H1 (cell line): ENCODE measurements at regions not wholly inside any gene's neighbourhood (a gene's known extent, or its start where the extent isn't known, plus 50 kb on each side); places are given as distances from the start of the nearest gene placed in this dataset.

Experiments
- CTCF ChIA-PET: fragments of 300-600 bp; sonication (Branson Sonifier 250); formaldehyde crosslinking; loops from one replicate; lab custom pipeline; 2021; ENCODE audit not compliant: partially characterized antibody; lab: Charles Lee
- POLR2A ChIA-PET: fragments of 300-600 bp; sonication (Branson Sonifier 250); formaldehyde crosslinking; loops from one replicate; lab custom pipeline; 2021; ENCODE audit warnings: inconsistent platforms; ENCODE audit not compliant: partially characterized antibody; lab: Charles Lee
- DNase-seq, 2 experiments: peaks; one replicate each; pipeline versions ENCODE4 v3.0.0 to v3.0.0-alpha.2; 2010 to 2022; ENCODE audit warnings: low spot score in 2 of 2, low read depth in 1 of 2, mixed read lengths in 1 of 2
- FAIRE-seq: peaks from 2 replicates; lab custom pipeline; 2011; peaks lifted over from hg19 to GRCh38; lab: Jason Lieb, UNC
- H2AFZ ChIP-seq: 2 replicates; pipeline ENCODE4 v1.8.1; 2012; ENCODE audit warnings: low read length, inconsistent platforms
- H2AK5ac ChIP-seq: 2 replicates; pipeline ENCODE4 v1.6.1; 2013; ENCODE audit warnings: low read depth, low read length
- H2BK120ac ChIP-seq: replicated peaks from 2 replicates; pipeline ENCODE3; 2013; ENCODE audit warnings: low read depth, low read length, inconsistent platforms
- H2BK12ac ChIP-seq: 2 replicates; pipeline ENCODE4 v1.6.1; 2013; ENCODE audit warnings: low read depth, low read length
- H2BK15ac ChIP-seq: 2 replicates; pipeline ENCODE4 v1.6.1; 2013; ENCODE audit warnings: low read length
- H2BK20ac ChIP-seq: 2 replicates; pipeline ENCODE4 v1.6.1; 2013; ENCODE audit warnings: low read length
- H2BK5ac ChIP-seq: 2 replicates; pipeline ENCODE4 v1.6.1; 2013; ENCODE audit warnings: low read depth, low read length
- H3K14ac ChIP-seq: 2 replicates; pipeline ENCODE4 v1.6.1; 2013; ENCODE audit warnings: inconsistent platforms; ENCODE audit not compliant: insufficient read length
- H3K18ac ChIP-seq: 2 replicates; pipeline ENCODE4 v1.6.1; 2013; ENCODE audit warnings: low read length; ENCODE audit errors: extremely low read depth
- H3K23ac ChIP-seq: 2 replicates; pipeline ENCODE4 v1.6.1; 2013; ENCODE audit warnings: inconsistent platforms; ENCODE audit not compliant: insufficient read length
- H3K23me2 ChIP-seq: 2 replicates; pipeline ENCODE4 v1.6.1; 2013; ENCODE audit warnings: low read depth, low read length
- H3K27ac ChIP-seq: 2 replicates; pipeline ENCODE4 v1.6.1; 2011; ENCODE audit warnings: low read depth, low read length, inconsistent platforms
- H3K27me3 ChIP-seq, 4 experiments: replicated peaks in 1 of 4; 1 replicate in 1 of 4; 2 replicates in 3 of 4; pipeline versions ENCODE4 v1.6.1 to v1.8.1; 2011 to 2013; ENCODE audit warnings: low read length in 3 of 4, mild to moderate bottlenecking in 3 of 4, inconsistent platforms in 2 of 4, mixed read lengths in 2 of 4, moderate library complexity in 1 of 4; ENCODE audit not compliant: control insufficient read depth in 3 of 4, insufficient read depth in 3 of 4; ENCODE audit errors: extremely low read depth in 1 of 4
- H3K36me3 ChIP-seq, 4 experiments: 2 replicates each; pipeline versions ENCODE4 v1.6.1 to v1.8.1; 2011 to 2013; ENCODE audit warnings: mild to moderate bottlenecking in 4 of 4, low read length in 3 of 4, moderate library complexity in 2 of 4, control low read depth in 1 of 4, inconsistent platforms in 1 of 4; ENCODE audit not compliant: insufficient read depth in 4 of 4, control insufficient read depth in 2 of 4
- H3K4ac ChIP-seq: replicated peaks from 2 replicates; pipeline ENCODE3; 2013; ENCODE audit warnings: low read length, low read depth, mixed read lengths, inconsistent platforms; ENCODE audit not compliant: insufficient read length
- H3K4me1 ChIP-seq, 4 experiments: replicated peaks in 1 of 4; 1 replicate in 1 of 4; 2 replicates in 3 of 4; pipeline versions ENCODE4 v1.6.1 to v1.8.1; 2011 to 2013; ENCODE audit warnings: low read length in 3 of 4, inconsistent platforms in 2 of 4, mixed read lengths in 1 of 4; ENCODE audit not compliant: insufficient read depth in 4 of 4, control insufficient read depth in 3 of 4
- H3K4me2 ChIP-seq, 2 experiments: 2 replicates each; pipeline versions ENCODE4 v1.6.1 to v1.8.1; 2011 to 2013; ENCODE audit warnings: low read depth in 2 of 2, low read length in 2 of 2, control low read depth in 1 of 2, inconsistent platforms in 1 of 2, mild to moderate bottlenecking in 1 of 2; ENCODE audit not compliant: insufficient read depth in 1 of 2
- H3K4me3 ChIP-seq, 4 experiments: fragments of 200-600, 300-600 bp in 1 of 4; sonication (generic), shearing (Covaris generic), sonication (Bioruptor Twin) in 1 of 4; 2 replicates each; pipeline versions ENCODE4 v1.5.1 to v1.8.1; 2011 to 2016; ENCODE audit warnings: low read length in 4 of 4, low read depth in 3 of 4, control low read depth in 2 of 4, inconsistent platforms in 2 of 4, mild to moderate bottlenecking in 2 of 4, mixed read lengths in 1 of 4, moderate library complexity in 1 of 4; ENCODE audit not compliant: insufficient read depth in 2 of 4; ENCODE audit errors: extremely low read depth in 1 of 4
- H3K56ac ChIP-seq: replicated peaks from 2 replicates; pipeline ENCODE3; 2013; ENCODE audit warnings: low read depth, mild to moderate bottlenecking, mixed read lengths, low read length, inconsistent platforms; ENCODE audit not compliant: insufficient read length
- H3K79me1 ChIP-seq: 2 replicates; pipeline ENCODE4 v1.6.1; 2013; ENCODE audit warnings: low read depth, low read length, control low read depth
- H3K79me2 ChIP-seq, 2 experiments: 2 replicates each; pipeline versions ENCODE4 v1.6.1 to v1.8.1; 2012 to 2013; ENCODE audit warnings: low read length in 2 of 2, mild to moderate bottlenecking in 2 of 2, inconsistent platforms in 1 of 2; ENCODE audit not compliant: insufficient read depth in 2 of 2, control insufficient read depth in 1 of 2
- H3K9ac ChIP-seq, 4 experiments: replicated peaks in 1 of 4; 1 replicate in 1 of 4; 2 replicates in 3 of 4; pipeline versions ENCODE4 v1.6.1 to v1.8.1; 2011 to 2013; ENCODE audit warnings: low read depth in 3 of 4, low read length in 3 of 4, control low read depth in 2 of 4, mild to moderate bottlenecking in 2 of 4, moderate library complexity in 2 of 4, inconsistent platforms in 1 of 4; ENCODE audit errors: extremely low read depth in 1 of 4
- H3K9me3 ChIP-seq, 2 experiments: 2 replicates each; pipeline versions ENCODE4 v1.6.1 to v1.8.1; 2012 to 2013; ENCODE audit warnings: mild to moderate bottlenecking in 2 of 2, moderate library complexity in 2 of 2, control low read depth in 1 of 2, inconsistent platforms in 1 of 2, low read depth in 1 of 2, low read length in 1 of 2, mixed read lengths in 1 of 2; ENCODE audit not compliant: insufficient read depth in 2 of 2
- H4K20me1 ChIP-seq, 2 experiments: replicated peaks in 1 of 2; 2 replicates each; pipeline versions ENCODE3 to v1.8.1; 2011 to 2013; ENCODE audit warnings: inconsistent platforms in 2 of 2, low read length in 2 of 2, mild to moderate bottlenecking in 1 of 2; ENCODE audit not compliant: insufficient read depth in 2 of 2, control insufficient read depth in 1 of 2
- H4K5ac ChIP-seq: 2 replicates; pipeline ENCODE4 v1.6.1; 2013; ENCODE audit warnings: low read length, low read depth, mixed read lengths, inconsistent platforms; ENCODE audit not compliant: insufficient read length
- H4K8ac ChIP-seq: 2 replicates; pipeline ENCODE4 v1.8.0; 2013; ENCODE audit warnings: mild to moderate bottlenecking, moderate library complexity, low read length, inconsistent platforms; ENCODE audit not compliant: insufficient read depth; ENCODE audit errors: extremely low read depth
- H4K91ac ChIP-seq: replicated peaks from 2 replicates; pipeline ENCODE3; 2013; ENCODE audit warnings: low read length, mixed read lengths, inconsistent platforms; ENCODE audit not compliant: insufficient read length
- CTBP2 ChIP-seq: IDR thresholded peaks from 2 replicates; pipeline ENCODE4 v1.7.0; 2011; ENCODE audit warnings: borderline replicate concordance, mild to moderate bottlenecking, moderate library complexity, mixed read lengths, low read length; ENCODE audit not compliant: insufficient read depth, insufficient read length
- GABPA ChIP-seq: IDR thresholded peaks from 2 replicates; pipeline ENCODE4 v1.6.1; 2011; ENCODE audit warnings: mild to moderate bottlenecking, low read length, moderate library complexity, borderline replicate concordance; ENCODE audit not compliant: insufficient read depth
- TAF7 ChIP-seq: optimal IDR thresholded peaks from 2 replicates; pipeline ENCODE3; 2011; ENCODE audit warnings: low read depth, mild to moderate bottlenecking, inconsistent platforms, low read length, moderate library complexity, borderline replicate concordance
- TEAD4 ChIP-seq: IDR thresholded peaks from 2 replicates; pipeline ENCODE4 v1.6.1; 2012; ENCODE audit warnings: low read depth, low read length, inconsistent platforms, mixed read lengths
- WGBS, 2 experiments: shearing (Covaris generic) in 1 of 2; methylation state at CpG; one replicate each; pipeline versions ENCODE4 v1.1.6 to v1.1.7; 2013 to 2015; ENCODE audit warnings: low lambda C conversion rate in 2 of 2, mixed read lengths in 2 of 2, inconsistent platforms in 1 of 2, low coverage in 1 of 2, missing lambda C conversion rate in 1 of 2; ENCODE audit not compliant: insufficient replicate concordance in 2 of 2, insufficient coverage in 1 of 2, insufficient read length in 1 of 2; ENCODE audit errors: extremely low coverage in 1 of 2, missing lambda C conversion rate in 1 of 2; 5-methylcytosine and 5-hydroxymethylcytosine counted together

DNA sequence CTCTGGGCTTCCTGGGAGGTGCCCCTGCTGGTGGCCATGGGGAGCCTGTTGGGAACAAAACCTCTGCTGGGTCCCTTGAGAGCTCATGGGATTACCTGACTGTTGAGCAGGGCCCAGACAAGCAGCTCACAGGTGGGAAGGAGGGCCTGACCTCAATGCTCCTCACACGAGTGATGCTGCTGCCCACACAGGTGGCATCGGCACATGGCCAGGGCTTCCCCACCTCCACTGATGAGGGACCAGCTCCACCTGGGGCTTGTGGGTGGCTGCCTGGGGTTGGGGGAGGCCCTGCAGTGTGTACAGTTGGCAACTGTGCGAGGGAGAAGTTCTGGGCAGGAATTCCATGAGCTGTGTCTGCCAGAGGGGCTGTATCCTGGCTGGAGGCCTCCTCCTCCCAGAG is 87.8 kb upstream of the NLRP1 start:
- DNase-seq (no peak), FAIRE-seq (no peak)
- H3K9me3 ChIP-seq: no peaks in the 10 kb centered on the region
- H3K27me3 ChIP-seq: no peaks in the 10 kb centered on the region
- no peak for TF ChIP-seq GABPA
- TF ChIP-seq CTBP2: no peak
- no peak for TF ChIP-seq TAF7
- TF ChIP-seq TEAD4: no peak
- H3K56ac ChIP-seq: no peak overlapping the region
- no peak overlapping the region for H2BK20ac ChIP-seq
- no peak overlapping the region for H2BK120ac ChIP-seq
- no peak overlapping the region for H4K5ac ChIP-seq
- H3K23ac ChIP-seq: no peak overlapping the region
- no peak overlapping the region for H3K9ac ChIP-seq
- H3K27ac ChIP-seq: no peak overlapping the region
- ChIA-PET POLR2A (no interaction called here), CTCF (interaction anchor here (0.7 to 5.8 kb wide), 5 partner anchors 21 to 84 kb away, joined by 3 to 26 read pairs (median 3); no protein-coding TSS in a partner anchor)
- no peak overlapping the region for H3K14ac ChIP-seq
- no peak overlapping the region for H2BK15ac ChIP-seq
- no peak overlapping the region for H3K4ac ChIP-seq
- WGBS, 2 experiments: 83% methylated on average over 3 of the region's 3 CpGs; no CpG with 5 or more reads in 1 of the 2 experiments
- no peak overlapping the region for H2AFZ ChIP-seq
- no peak overlapping the region for H4K8ac ChIP-seq
- no peaks in the 10 kb centered on the region for H3K4me1 ChIP-seq
- H3K4me3 ChIP-seq: no peak overlapping the region
- no peaks in the 10 kb centered on the region for H3K79me1 ChIP-seq
- H3K36me3 ChIP-seq: no peaks in the 10 kb centered on the region
- H2AK5ac ChIP-seq: no peak overlapping the region
- H4K20me1 ChIP-seq: no peaks in the 10 kb centered on the region
- no peaks in the 10 kb centered on the region; the same call in 1 of the 2 replicates for H3K23me2 ChIP-seq
- H2BK5ac ChIP-seq: no peak overlapping the region
- H3K79me2 ChIP-seq: no peaks in the 10 kb centered on the region
- H3K4me2 ChIP-seq: no peak overlapping the region
- H3K18ac ChIP-seq: no peak overlapping the region
- H4K91ac ChIP-seq: no peak overlapping the region
- H2BK12ac ChIP-seq: no peak overlapping the region
